OCI-LY1 (cell line): ENCODE measurements at regions not wholly inside any gene's neighbourhood (a gene's known extent, or its start where the extent isn't known, plus 50 kb on each side); places are given as distances from the start of the nearest gene placed in this dataset.

Experiments used
- H2AFZ ChIP-seq: fragments of 200-600 bp; sonication (generic), shearing (Covaris generic); 2 replicates; pipeline ENCODE4 v1.6.0; 2014; ENCODE audit warnings: antibody characterized with exemption, mild to moderate bottlenecking, low read length
- H3F3A ChIP-seq: fragments of 200-600 bp; sonication (generic), shearing (Covaris generic); 2 replicates; pipeline ENCODE4 v1.6.0; 2014; ENCODE audit warnings: mild to moderate bottlenecking, antibody characterized with exemption, low read length, moderate library complexity; ENCODE audit not compliant: insufficient read depth
- H3K27ac ChIP-seq: fragments of 200-600 bp; sonication (generic); 2 replicates; pipeline ENCODE4 v1.5.1; 2014; ENCODE audit warnings: low read length, mixed run types, mild to moderate bottlenecking, low read depth; ENCODE audit not compliant: poor library complexity, severe bottlenecking
- H3K27me3 ChIP-seq: fragments of 200-600 bp; sonication (generic); 2 replicates; pipeline ENCODE4 v1.6.0; 2014; ENCODE audit warnings: antibody characterized with exemption, mild to moderate bottlenecking, low read length, moderate library complexity; ENCODE audit not compliant: insufficient read depth
- H3K36me3 ChIP-seq: fragments of 200-600 bp; sonication (generic); 2 replicates; pipeline ENCODE4 v1.6.1; 2014; ENCODE audit warnings: mild to moderate bottlenecking, antibody characterized with exemption, low read length, moderate library complexity, mixed read lengths; ENCODE audit not compliant: insufficient read depth
- H3K4me1 ChIP-seq: fragments of 200-600 bp; sonication (generic); 2 replicates; pipeline ENCODE4 v1.5.1; 2014; ENCODE audit warnings: mild to moderate bottlenecking, low read length, moderate library complexity; ENCODE audit not compliant: insufficient read depth, severe bottlenecking
- H3K4me2 ChIP-seq: fragments of 200-600 bp; sonication (generic), shearing (Covaris generic); 2 replicates; pipeline ENCODE4 v1.6.1; 2014; ENCODE audit warnings: low read length
- H3K4me3 ChIP-seq: fragments of 200-600 bp; sonication (generic); 2 replicates; pipeline ENCODE4 v1.5.1; 2014; ENCODE audit warnings: low read length, low read depth, mild to moderate bottlenecking, mixed read lengths; ENCODE audit not compliant: poor library complexity, severe bottlenecking
- H3K79me2 ChIP-seq: fragments of 200-600 bp; shearing (Covaris generic); 2 replicates; pipeline ENCODE4 v1.6.1; 2016; ENCODE audit warnings: mixed run types, low read length, mixed read lengths; ENCODE audit not compliant: insufficient read depth
- H3K9ac ChIP-seq: fragments of 200-600 bp; sonication (generic), shearing (Covaris generic); 2 replicates; pipeline ENCODE4 v1.6.1; 2014; ENCODE audit warnings: mild to moderate bottlenecking, low read length, mixed read lengths
- H3K9me2 ChIP-seq: fragments of 200-600 bp; sonication (generic), shearing (Covaris generic); 2 replicates; pipeline ENCODE4 v1.6.1; 2014; ENCODE audit warnings: low read depth, mild to moderate bottlenecking, low read length, mixed read lengths
- H3K9me3 ChIP-seq: fragments of 200-600 bp; shearing (Covaris generic); 2 replicates; pipeline ENCODE4 v1.6.1; 2014; ENCODE audit warnings: low read length, mixed read lengths
- H4K20me1 ChIP-seq: fragments of 200-600 bp; sonication (generic), shearing (Covaris generic); 2 replicates; pipeline ENCODE4 v1.6.0; 2016; ENCODE audit warnings: mild to moderate bottlenecking, low read length; ENCODE audit not compliant: insufficient read depth
- EZH2 ChIP-seq: fragments of 200-600 bp; sonication (generic), shearing (Covaris generic); IDR thresholded peaks from 2 replicates; pipeline ENCODE4 v1.8.0; 2017; ENCODE audit warnings: borderline replicate concordance, mixed run types, mild to moderate bottlenecking, antibody characterized with exemption, low read length, moderate library complexity, mixed read lengths
- TF ChIP-seq, protein P1 (sequence below): fragments of 200-600 bp; sonication (generic), shearing (Covaris generic); IDR thresholded peaks from 2 replicates; pipeline ENCODE4 v1.5.1; 2017; ENCODE audit warnings: mild to moderate bottlenecking, antibody characterized with exemption, low read length, moderate library complexity, mixed read lengths

DNA sequence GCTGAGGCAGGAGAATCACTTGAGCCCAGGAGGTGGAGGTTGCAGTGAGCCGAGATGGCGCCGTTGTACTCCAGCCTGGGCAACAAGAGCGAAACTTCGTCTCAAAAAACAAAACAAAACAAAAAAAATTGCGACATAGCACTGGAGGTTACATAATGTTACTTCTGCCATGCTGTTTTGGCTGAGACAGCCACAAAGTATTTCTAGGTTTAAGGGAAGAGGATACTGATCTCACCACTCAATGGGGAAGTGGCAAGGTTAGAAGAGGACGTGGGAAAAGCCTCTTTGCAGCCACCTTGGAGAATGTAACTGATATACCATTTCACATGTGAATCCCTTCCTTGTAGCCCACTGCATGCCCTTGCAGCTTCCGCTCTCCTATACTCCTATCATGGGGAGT, 131.2 kb upstream of the NLRP1 start:
- H4K20me1 ChIP-seq = no peaks in the 10 kb centered on the region
- no peak overlapping the region for H3K4me2 ChIP-seq
- no peaks in the 10 kb centered on the region for H3K9me2 ChIP-seq
- H3K79me2 ChIP-seq = no peaks in the 10 kb centered on the region
- no peaks in the 10 kb centered on the region; the same call in 1 of the 2 replicates for H3K27me3 ChIP-seq
- no peaks in the 10 kb centered on the region for H3K4me1 ChIP-seq
- TF ChIP-seq, protein P1, sequence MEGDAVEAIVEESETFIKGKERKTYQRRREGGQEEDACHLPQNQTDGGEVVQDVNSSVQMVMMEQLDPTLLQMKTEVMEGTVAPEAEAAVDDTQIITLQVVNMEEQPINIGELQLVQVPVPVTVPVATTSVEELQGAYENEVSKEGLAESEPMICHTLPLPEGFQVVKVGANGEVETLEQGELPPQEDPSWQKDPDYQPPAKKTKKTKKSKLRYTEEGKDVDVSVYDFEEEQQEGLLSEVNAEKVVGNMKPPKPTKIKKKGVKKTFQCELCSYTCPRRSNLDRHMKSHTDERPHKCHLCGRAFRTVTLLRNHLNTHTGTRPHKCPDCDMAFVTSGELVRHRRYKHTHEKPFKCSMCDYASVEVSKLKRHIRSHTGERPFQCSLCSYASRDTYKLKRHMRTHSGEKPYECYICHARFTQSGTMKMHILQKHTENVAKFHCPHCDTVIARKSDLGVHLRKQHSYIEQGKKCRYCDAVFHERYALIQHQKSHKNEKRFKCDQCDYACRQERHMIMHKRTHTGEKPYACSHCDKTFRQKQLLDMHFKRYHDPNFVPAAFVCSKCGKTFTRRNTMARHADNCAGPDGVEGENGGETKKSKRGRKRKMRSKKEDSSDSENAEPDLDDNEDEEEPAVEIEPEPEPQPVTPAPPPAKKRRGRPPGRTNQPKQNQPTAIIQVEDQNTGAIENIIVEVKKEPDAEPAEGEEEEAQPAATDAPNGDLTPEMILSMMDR = no peak
- TF ChIP-seq EZH2 = no peak
- H3K9me3 ChIP-seq = no peaks in the 10 kb centered on the region
- H3K36me3 ChIP-seq = no peaks in the 10 kb centered on the region
- H3F3A ChIP-seq = no peaks in the 10 kb centered on the region
- H3K9ac ChIP-seq = no peak overlapping the region
- H2AFZ ChIP-seq = no peak overlapping the region
- H3K4me3 ChIP-seq = no peak overlapping the region
- H3K27ac ChIP-seq = no peak overlapping the region

DNA sequence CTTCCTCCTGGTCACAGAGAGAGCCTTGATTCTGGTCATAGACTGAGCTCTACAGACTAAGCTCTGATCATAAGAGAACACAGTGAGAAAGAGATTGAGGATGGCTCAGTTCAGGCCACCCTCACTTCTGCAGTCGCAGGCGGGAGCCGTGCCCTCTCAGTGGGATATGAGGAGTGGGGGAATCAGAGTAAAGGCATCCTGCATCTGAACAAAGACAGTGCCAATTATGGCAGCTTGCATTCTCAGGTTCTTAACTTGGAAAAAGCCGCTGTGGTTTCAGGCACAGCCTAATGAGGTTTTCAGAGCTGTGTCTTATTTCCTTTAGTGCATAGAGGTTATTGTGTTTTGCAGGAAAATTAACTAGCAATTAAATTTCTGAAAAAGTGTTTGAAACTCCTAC, 134.4 kb upstream of the NLRP1 start:
- Histone ChIP-seq H3K36me3 (no peaks in the 10 kb centered on the region), H2AFZ (no peak overlapping the region), H3K4me1 (no peaks in the 10 kb centered on the region)

DNA sequence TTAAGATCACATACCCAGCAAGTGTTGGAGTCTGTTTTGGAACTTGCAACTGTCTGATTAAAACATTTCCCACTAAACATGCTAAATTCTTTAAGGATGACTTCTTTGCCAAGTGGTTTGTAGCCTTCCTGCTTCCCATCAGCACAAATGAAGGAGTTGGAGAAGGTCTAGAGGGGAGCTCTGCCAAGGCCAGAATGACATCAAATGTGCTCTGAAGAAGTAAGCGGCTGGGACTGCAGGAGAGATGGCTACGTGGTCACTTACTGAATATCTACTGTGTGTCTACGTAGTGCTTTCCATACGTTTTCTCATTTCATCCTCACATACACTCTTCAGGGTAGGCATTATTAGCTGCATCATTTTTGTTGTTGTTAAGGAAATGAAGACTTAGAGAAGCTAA, 135.7 kb upstream of the NLRP1 start:
- Histone ChIP-seq H3K9me3 (no peaks in the 10 kb centered on the region), H3K27me3 (no peaks in the 10 kb centered on the region; the same call in 1 of the 2 replicates), H3K79me2 (no peaks in the 10 kb centered on the region), H4K20me1 (no peaks in the 10 kb centered on the region), H3F3A (no peaks in the 10 kb centered on the region), H3K36me3 (no peaks in the 10 kb centered on the region), H2AFZ (no peak overlapping the region), H3K27ac (no peak overlapping the region), H3K9me2 (no peaks in the 10 kb centered on the region), H3K4me3 (no peak overlapping the region), H3K9ac (no peak overlapping the region), H3K4me1 (no peaks in the 10 kb centered on the region), H3K4me2 (no peak overlapping the region)
- TF ChIP-seq, protein P1 = no peak
- TF ChIP-seq EZH2 = no peak

More for the DNA sequence above, 134.4 kb upstream of the NLRP1 start:
- Histone ChIP-seq H3F3A (no peaks in the 10 kb centered on the region), H3K9me3 (no peaks in the 10 kb centered on the region), H3K27ac (no peak overlapping the region), H3K4me3 (no peak overlapping the region), H3K9ac (no peak overlapping the region), H3K27me3 (no peaks in the 10 kb centered on the region; the same call in 1 of the 2 replicates), H3K9me2 (no peaks in the 10 kb centered on the region), H3K4me2 (no peak overlapping the region), H4K20me1 (no peaks in the 10 kb centered on the region), H3K79me2 (no peaks in the 10 kb centered on the region)
- no peak for TF ChIP-seq EZH2
- TF ChIP-seq, protein P1 = no peak
